ENCODE measurements at regions not wholly inside any gene's neighbourhood (a gene's known extent, or its start where the extent isn't known, plus 50 kb on each side); places are given as distances from the start of the nearest gene placed in this dataset.

DNA sequence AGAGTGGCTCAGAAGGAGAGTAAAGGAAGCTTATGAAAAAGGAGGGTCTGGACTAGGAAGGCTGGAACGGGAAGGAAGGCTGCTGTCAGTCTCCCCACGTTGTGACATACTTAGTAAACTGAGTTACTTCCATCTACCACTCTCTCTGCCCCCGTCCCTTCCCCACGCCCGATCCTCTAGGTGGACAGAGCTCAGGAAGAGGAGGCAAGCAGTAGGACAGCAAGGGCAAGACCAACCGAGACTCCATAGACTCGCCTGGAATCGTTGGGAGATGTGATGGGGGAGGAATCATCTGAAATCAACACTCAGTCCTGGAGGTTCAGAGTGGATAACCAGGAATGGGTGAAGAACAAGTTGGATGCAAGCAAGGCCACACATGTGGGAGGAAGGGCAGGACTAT lies 240.7 kb downstream of the BUD13 start:
- TF ChIP-seq POLR2A (IDR thresholded peaks at IDR 0.05) (no peak), POLR2AphosphoS5 (IDR thresholded peaks at IDR 0.05; ENCODE audit: insufficient read depth in 1 of 2, low read depth in 1 of 2) (no peak)
- TF ChIP-seq, protein P1, sequence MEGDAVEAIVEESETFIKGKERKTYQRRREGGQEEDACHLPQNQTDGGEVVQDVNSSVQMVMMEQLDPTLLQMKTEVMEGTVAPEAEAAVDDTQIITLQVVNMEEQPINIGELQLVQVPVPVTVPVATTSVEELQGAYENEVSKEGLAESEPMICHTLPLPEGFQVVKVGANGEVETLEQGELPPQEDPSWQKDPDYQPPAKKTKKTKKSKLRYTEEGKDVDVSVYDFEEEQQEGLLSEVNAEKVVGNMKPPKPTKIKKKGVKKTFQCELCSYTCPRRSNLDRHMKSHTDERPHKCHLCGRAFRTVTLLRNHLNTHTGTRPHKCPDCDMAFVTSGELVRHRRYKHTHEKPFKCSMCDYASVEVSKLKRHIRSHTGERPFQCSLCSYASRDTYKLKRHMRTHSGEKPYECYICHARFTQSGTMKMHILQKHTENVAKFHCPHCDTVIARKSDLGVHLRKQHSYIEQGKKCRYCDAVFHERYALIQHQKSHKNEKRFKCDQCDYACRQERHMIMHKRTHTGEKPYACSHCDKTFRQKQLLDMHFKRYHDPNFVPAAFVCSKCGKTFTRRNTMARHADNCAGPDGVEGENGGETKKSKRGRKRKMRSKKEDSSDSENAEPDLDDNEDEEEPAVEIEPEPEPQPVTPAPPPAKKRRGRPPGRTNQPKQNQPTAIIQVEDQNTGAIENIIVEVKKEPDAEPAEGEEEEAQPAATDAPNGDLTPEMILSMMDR (IDR thresholded peaks at IDR 0.05): no peak
